Right cardiac atrium (tissue), 5 donors: ENCODE measurements at regions not wholly inside any gene's neighbourhood (a gene's known extent, or its start where the extent isn't known, plus 50 kb on each side); places are given as distances from the start of the nearest gene placed in this dataset.
A peak's percentile ranks its signal among the peaks of the same experiment; 100 is the strongest.

ENCODE experiments used
- ATAC-seq, 2 donors: fragments of 200-7000 bp; cut with Tn5 transposase; one replicate each; pipeline versions ENCODE4 v1.8.0 to v1.9.1; 2020; ENCODE audit warnings: moderate library complexity in 2 of 2, mild to moderate bottlenecking in 1 of 2
- DNase-seq, 3 donors: peaks; one replicate each; pipeline ENCODE4 v3.0.0-alpha.2; 2020
- H3K27ac ChIP-seq: one replicate; pipeline ENCODE4 v1.5.1; 2013; ENCODE audit warnings: mild to moderate bottlenecking, low read length, control low read depth, moderate library complexity
- H3K27me3 ChIP-seq: one replicate; pipeline ENCODE4 v1.6.1; 2013; ENCODE audit not compliant: control insufficient read depth, insufficient read depth
- H3K4me1 ChIP-seq: one replicate; pipeline ENCODE4 v1.6.1; 2013; ENCODE audit warnings: low read length; ENCODE audit not compliant: control insufficient read depth, insufficient read depth
- H3K4me3 ChIP-seq: one replicate; pipeline ENCODE4 v1.5.1; 2013; ENCODE audit warnings: low read length, control low read depth
- H3K9me3 ChIP-seq: one replicate; pipeline ENCODE4 v1.6.1; 2013; ENCODE audit warnings: low read length; ENCODE audit not compliant: control insufficient read depth
- WGBS: extraction: QIAGEN DNeasy Blood & Tissue Kit; methylation state at CpG from one replicate; pipeline ENCODE4 v1.1.7; 2013; 5-methylcytosine and 5-hydroxymethylcytosine counted together
- intact Hi-C, 4 donors: fragments of 100-400 bp; cut with DNase I; formaldehyde crosslinking; loops; one replicate each; pipeline versions ENCODE4 v1.11.0 to v1.14.0; 2022 to 2023
- donor health status: healthy with polysubstance abuse.
- donor health status: DM: no; HTN: yes; CAD: no.
- donor health status: DM: no; HTN: no; CAD: no.
- donor health status: DM: no; HTN: yes; CAD: no; lungs with severe emphysema.
- donor health status: DM: yes; HTN: yes; CAD: no.

GRCh38 chr7:153388611-153389010 lies 629.1 kb downstream of the ACTR3B start:
- intact Hi-C loops, result no loop called here
- Histone ChIP-seq H3K27ac (peak overlapping the region; percentile 43), H3K9me3 (no peaks in the 10 kb centered on the region), H3K4me3 (no peak overlapping the region), H3K27me3 (no peaks in the 10 kb centered on the region), H3K4me1 (no peaks in the 10 kb centered on the region)
- peak; percentile 9 to 33 for ATAC-seq
- DNase-seq, result no peak

- ATAC-seq, result peak; percentile 83 to 90
- no peak for DNase-seq
- intact Hi-C loops, result no loop called here
- Histone ChIP-seq H3K27ac (no peak overlapping the region), H3K4me3 (no peak overlapping the region), H3K4me1 (no peaks in the 10 kb centered on the region), H3K27me3 (no peaks in the 10 kb centered on the region), H3K9me3 (no peaks in the 10 kb centered on the region)
- 46% methylated on average over 3 of the region's 3 CpGs for WGBS
Observed at GRCh38 chr7:153389261-153389660, 629.7 kb downstream of the ACTR3B start.

- no peaks in the 10 kb centered on the region for H3K4me1 ChIP-seq
- DNase-seq (no peak), ATAC-seq (no peak)
- H3K27ac ChIP-seq, result no peak overlapping the region
- intact Hi-C loops, result no loop called here
- no peaks in the 10 kb centered on the region for H3K27me3 ChIP-seq
- WGBS, result 38% methylated on average over 2 of the region's 2 CpGs
- H3K4me3 ChIP-seq, result no peak overlapping the region
- H3K9me3 ChIP-seq, result no peaks in the 10 kb centered on the region
Observed at GRCh38 chr7:153390955-153391354, 631.4 kb downstream of the ACTR3B start.

GRCh38 chr7:153392726-153393125 lies 633.2 kb downstream of the ACTR3B start:
- no peak overlapping the region for H3K4me3 ChIP-seq
- H3K4me1 ChIP-seq, result no peaks in the 10 kb centered on the region
- H3K27me3 ChIP-seq, result no peaks in the 10 kb centered on the region
- H3K9me3 ChIP-seq, result no peaks in the 10 kb centered on the region
- H3K27ac ChIP-seq, result no peak overlapping the region
- ATAC-seq (no peak), DNase-seq (no peak)
- intact Hi-C loops, result no loop called here

GRCh38 chr7:153393666-153394065 lies 634.1 kb downstream of the ACTR3B start:
- intact Hi-C loops, result no loop called here
- Histone ChIP-seq H3K27me3 (no peaks in the 10 kb centered on the region), H3K27ac (no peak overlapping the region), H3K4me3 (no peak overlapping the region), H3K4me1 (no peaks in the 10 kb centered on the region), H3K9me3 (no peaks in the 10 kb centered on the region)
- DNase-seq (no peak), ATAC-seq (no peak)
- 84% methylated on average over 3 of the region's 3 CpGs for WGBS

GRCh38 chr7:153396475-153396874 lies 636.9 kb downstream of the ACTR3B start:
- no peaks in the 10 kb centered on the region for H3K27me3 ChIP-seq
- 63% methylated on average over 2 of the region's 2 CpGs for WGBS
- no peak overlapping the region for H3K27ac ChIP-seq
- no peaks in the 10 kb centered on the region for H3K4me1 ChIP-seq
- intact Hi-C loops, result no loop called here
- H3K9me3 ChIP-seq, result no peaks in the 10 kb centered on the region
- ATAC-seq, result no peak
- DNase-seq, result no peak
- H3K4me3 ChIP-seq, result no peak overlapping the region

GRCh38 chr7:153397459-153397858 lies 637.9 kb downstream of the ACTR3B start:
- Histone ChIP-seq H3K27ac (no peak overlapping the region), H3K4me3 (no peak overlapping the region), H3K4me1 (no peaks in the 10 kb centered on the region), H3K9me3 (no peaks in the 10 kb centered on the region), H3K27me3 (no peaks in the 10 kb centered on the region)
- no peak for DNase-seq
- intact Hi-C loops, result no loop called here
- WGBS, result 73% methylated on average over 4 of the region's 4 CpGs
- no peak for ATAC-seq

GRCh38 chr7:153397906-153398305 lies 638.4 kb downstream of the ACTR3B start:
- WGBS, result 82% methylated on average over 3 of the region's 3 CpGs
- DNase-seq (no peak), ATAC-seq (no peak)
- no peaks in the 10 kb centered on the region for H3K9me3 ChIP-seq
- no peak overlapping the region for H3K4me3 ChIP-seq
- H3K4me1 ChIP-seq, result no peaks in the 10 kb centered on the region
- intact Hi-C loops, result no loop called here
- no peaks in the 10 kb centered on the region for H3K27me3 ChIP-seq
- no peak overlapping the region for H3K27ac ChIP-seq

- Histone ChIP-seq H3K9me3 (no peaks in the 10 kb centered on the region), H3K4me3 (no peak overlapping the region), H3K4me1 (no peaks in the 10 kb centered on the region), H3K27me3 (no peaks in the 10 kb centered on the region), H3K27ac (no peak overlapping the region)
- DNase-seq (no peak), ATAC-seq (no peak)
- intact Hi-C loops, result no loop called here
- WGBS, result 75% methylated on average over 2 of the region's 2 CpGs
Observed at GRCh38 chr7:153398370-153398769, 638.8 kb downstream of the ACTR3B start.

GRCh38 chr7:153398789-153399553 lies 639.4 kb downstream of the ACTR3B start:
- intact Hi-C loops, result no loop called here
- WGBS, result 81% methylated on average over 8 of the region's 8 CpGs

GRCh38 chr7:153399554-153399940 lies 640.0 kb downstream of the ACTR3B start:
- ATAC-seq (no peak), DNase-seq (no peak)
- H3K27ac ChIP-seq, result no peak overlapping the region
- H3K9me3 ChIP-seq, result no peaks in the 10 kb centered on the region
- no peaks in the 10 kb centered on the region for H3K4me1 ChIP-seq
- H3K27me3 ChIP-seq, result no peaks in the 10 kb centered on the region
- 99% methylated on average over 1 of the region's 1 CpG for WGBS
- intact Hi-C loops, result no loop called here
- H3K4me3 ChIP-seq, result no peak overlapping the region

More at GRCh38 chr7:153398789-153399553, 639.4 kb downstream of the ACTR3B start:
- no peaks in the 10 kb centered on the region for H3K9me3 ChIP-seq
- DNase-seq (no peak), ATAC-seq (no peak)
- H3K27me3 ChIP-seq, result no peaks in the 10 kb centered on the region
- H3K4me3 ChIP-seq, result no peak overlapping the region
- H3K27ac ChIP-seq, result no peak overlapping the region
- no peaks in the 10 kb centered on the region for H3K4me1 ChIP-seq
